GM12892 (cell line): ENCODE measurements at regions not wholly inside any gene's neighbourhood (a gene's known extent, or its start where the extent isn't known, plus 50 kb on each side); places are given as distances from the start of the nearest gene placed in this dataset.

ENCODE experiments used
- POLR2A ChIP-seq: IDR thresholded peaks from 2 replicates; pipeline ENCODE4 v1.6.1; 2011; ENCODE audit warnings: low read depth, low read length, control low read depth
- POLR2AphosphoS5 ChIP-seq: IDR thresholded peaks from 2 replicates; pipeline ENCODE4 v1.6.1; 2011; ENCODE audit warnings: low read depth, low read length, control low read depth

- TF ChIP-seq POLR2A (no peak), POLR2AphosphoS5 (no peak)
These were observed 631.5 kb downstream of the UQCRFS1 start for GRCh38 chr19:28581468-28581770.
